ENCODE measurements at regions not wholly inside any gene's neighbourhood (a gene's known extent, or its start where the extent isn't known, plus 50 kb on each side); places are given as distances from the start of the nearest gene placed in this dataset.

- no peak overlapping the region for H3K4me3 Mint-ChIP-seq
Observed at GRCh38 chr17:52740006-52740405, 581.5 kb upstream of the CA10 start.

GRCh38 chr17:52738791-52739190 is 580.3 kb upstream of the CA10 start:
- H3K27me3 ChIP-seq (ENCODE audit: control insufficient read depth in 1 of 2, insufficient read depth in 2 of 2, low read length in 2 of 2), result no peaks in the 10 kb centered on the region
- ChIA-PET CTCF (no interaction called here), POLR2A (no interaction called here)
- H3K4me3 ChIP-seq (ENCODE audit: low read length), result no peak overlapping the region
- TF ChIP-seq CTCF (IDR thresholded peaks at IDR 0.05), result no peak
- Mint-ChIP-seq H3K27ac (no peak overlapping the region), H3K9me3 (no peaks in the 10 kb centered on the region), H3K4me3 (no peak overlapping the region), H3K27me3 (no peaks in the 10 kb centered on the region), H3K4me1 (ENCODE audit: low read depth) (no peaks in the 10 kb centered on the region), H3K36me3 (ENCODE audit: low read depth) (no peaks in the 10 kb centered on the region)
- intact Hi-C loops (cut with DNase I, micrococcal nuclease), result no loop called here
- ATAC-seq (ENCODE audit: poor library complexity) (no peak), DNase-seq (no peak)
- H3K9me3 ChIP-seq (ENCODE audit: control insufficient read depth in 1 of 2, insufficient read depth in 1 of 2, low read length in 2 of 2), result no peaks in the 10 kb centered on the region
- H3K4me1 ChIP-seq (ENCODE audit: insufficient read depth, low read length), result no peaks in the 10 kb centered on the region
- H3K27ac ChIP-seq (ENCODE audit: low read depth in 1 of 2, low read length in 2 of 2), result no peak overlapping the region
- H3K36me3 ChIP-seq (ENCODE audit: insufficient read depth, low read length), result no peaks in the 10 kb centered on the region

More at GRCh38 chr17:52740006-52740405, 581.5 kb upstream of the CA10 start:
- Histone ChIP-seq H3K27ac (ENCODE audit: low read depth in 1 of 2, low read length in 2 of 2) (no peak overlapping the region), H3K27me3 (ENCODE audit: control insufficient read depth in 1 of 2, insufficient read depth in 2 of 2, low read length in 2 of 2) (no peaks in the 10 kb centered on the region), H3K4me3 (ENCODE audit: low read length) (no peak overlapping the region), H3K9me3 (ENCODE audit: control insufficient read depth in 1 of 2, insufficient read depth in 1 of 2, low read length in 2 of 2) (no peaks in the 10 kb centered on the region), H3K36me3 (ENCODE audit: insufficient read depth, low read length) (no peaks in the 10 kb centered on the region), H3K4me1 (ENCODE audit: insufficient read depth, low read length) (no peaks in the 10 kb centered on the region)
- ChIA-PET POLR2A (no interaction called here), CTCF (no interaction called here)
- intact Hi-C loops (cut with DNase I, micrococcal nuclease), result no loop called here
- H3K27me3 Mint-ChIP-seq, result no peaks in the 10 kb centered on the region
- no peaks in the 10 kb centered on the region for H3K9me3 Mint-ChIP-seq
- H3K36me3 Mint-ChIP-seq (ENCODE audit: low read depth), result no peaks in the 10 kb centered on the region
- no peak overlapping the region for H3K27ac Mint-ChIP-seq
- TF ChIP-seq CTCF (IDR thresholded peaks at IDR 0.05), result no peak
- ATAC-seq (ENCODE audit: poor library complexity) (no peak), DNase-seq (no peak)
- H3K4me1 Mint-ChIP-seq (ENCODE audit: low read depth), result no peaks in the 10 kb centered on the region

- ChIA-PET CTCF (no interaction called here), POLR2A (no interaction called here)
- Mint-ChIP-seq H3K36me3 (ENCODE audit: low read depth) (no peaks in the 10 kb centered on the region), H3K4me3 (no peak overlapping the region), H3K9me3 (no peaks in the 10 kb centered on the region), H3K27me3 (no peaks in the 10 kb centered on the region), H3K4me1 (ENCODE audit: low read depth) (no peaks in the 10 kb centered on the region), H3K27ac (no peak overlapping the region)
- no peaks in the 10 kb centered on the region for H3K36me3 ChIP-seq (ENCODE audit: insufficient read depth, low read length)
- no peak overlapping the region for H3K4me3 ChIP-seq (ENCODE audit: low read length)
- H3K4me1 ChIP-seq (ENCODE audit: insufficient read depth, low read length), result no peaks in the 10 kb centered on the region
- no peaks in the 10 kb centered on the region for H3K27me3 ChIP-seq (ENCODE audit: control insufficient read depth in 1 of 2, insufficient read depth in 2 of 2, low read length in 2 of 2)
- ATAC-seq (ENCODE audit: poor library complexity), result no peak
- no peak for DNase-seq
- intact Hi-C loops (cut with DNase I, micrococcal nuclease), result no loop called here
- no peaks in the 10 kb centered on the region for H3K9me3 ChIP-seq (ENCODE audit: control insufficient read depth in 1 of 2, insufficient read depth in 1 of 2, low read length in 2 of 2)
- TF ChIP-seq CTCF (IDR thresholded peaks at IDR 0.05), result no peak
- no peak overlapping the region for H3K27ac ChIP-seq (ENCODE audit: low read depth in 1 of 2, low read length in 2 of 2)
Observed at GRCh38 chr17:52737071-52737470, 578.6 kb upstream of the CA10 start.
